IMR-90 (cell line): ENCODE measurements at regions not wholly inside any gene's neighbourhood (a gene's known extent, or its start where the extent isn't known, plus 50 kb on each side); places are given as distances from the start of the nearest gene placed in this dataset.

Experiments used
- ATAC-seq: fragments of 200-7000 bp; cut with Tn5 transposase; 2 replicates; pipeline ENCODE4 v1.9.1; 2020; ENCODE audit warnings: low read depth, mild to moderate bottlenecking, moderate library complexity
- BruUV-seq: library from RNA; stranded (reverse); fragments of 400-500 nt; replicated peaks from 2 replicates; lab custom pipeline; 2021; lab: Mats Ljungman, UMichigan
- CTCF ChIA-PET: fragments of 300-600 bp; formaldehyde crosslinking; extraction: SDS; loops from one replicate; lab custom pipeline; 2021; ENCODE audit warnings: antibody characterized with exemption; lab: Yijun Ruan, JAX
- POLR2A ChIA-PET: fragments of 300-600 bp; sonication (Branson Sonifier 250); formaldehyde crosslinking; loops from one replicate; lab custom pipeline; 2022; ENCODE audit warnings: antibody characterized with exemption; ENCODE audit not compliant: unreplicated experiment; lab: Charles Lee
- DNase-seq: peaks from one replicate; pipeline ENCODE4 v3.0.0; 2013
- H2AFZ ChIP-seq: replicated peaks from 2 replicates; pipeline ENCODE3; 2013; ENCODE audit warnings: low read length, mild to moderate bottlenecking; ENCODE audit not compliant: poor library complexity
- H2AK5ac ChIP-seq: 2 replicates; pipeline ENCODE4 v1.6.1; 2013; ENCODE audit warnings: low read depth, low read length, inconsistent platforms
- H2AK9ac ChIP-seq: replicated peaks from 2 replicates; pipeline ENCODE3; 2013; ENCODE audit warnings: mild to moderate bottlenecking, low read depth, low read length, moderate library complexity; ENCODE audit not compliant: poor library complexity
- H2BK120ac ChIP-seq: 2 replicates; pipeline ENCODE4 v1.6.1; 2013; ENCODE audit warnings: low read depth, low read length, inconsistent platforms
- H2BK15ac ChIP-seq: 3 replicates; pipeline ENCODE4 v1.6.1; 2013; ENCODE audit warnings: low read depth, low read length, inconsistent platforms
- H2BK20ac ChIP-seq: 2 replicates; pipeline ENCODE4 v1.6.1; 2013; ENCODE audit warnings: low read depth, mild to moderate bottlenecking, inconsistent platforms, low read length, moderate library complexity
- H2BK5ac ChIP-seq: 2 replicates; pipeline ENCODE4 v1.6.1; 2013; ENCODE audit warnings: mild to moderate bottlenecking, low read depth, low read length, inconsistent platforms; ENCODE audit not compliant: poor library complexity, severe bottlenecking
- H3K14ac ChIP-seq: replicated peaks from 2 replicates; pipeline ENCODE4 v1.6.1; 2013; ENCODE audit warnings: low read depth, low read length, inconsistent platforms
- H3K18ac ChIP-seq: 2 replicates; pipeline ENCODE4 v1.6.1; 2013; ENCODE audit warnings: low read depth, low read length, control low read depth
- H3K23ac ChIP-seq: 2 replicates; pipeline ENCODE4 v1.6.1; 2013; ENCODE audit warnings: low read depth, low read length, inconsistent platforms
- H3K27ac ChIP-seq: 2 replicates; pipeline ENCODE4 v1.5.1; 2013; ENCODE audit warnings: mild to moderate bottlenecking, control low read depth, low read length; ENCODE audit not compliant: insufficient read depth
- H3K27me3 ChIP-seq: 2 replicates; pipeline ENCODE4 v1.6.1; 2013; ENCODE audit warnings: low read length; ENCODE audit not compliant: control insufficient read depth, insufficient read depth
- H3K36me3 ChIP-seq: 2 replicates; pipeline ENCODE4 v1.6.1; 2013; ENCODE audit warnings: low read length, mixed read lengths; ENCODE audit not compliant: control insufficient read depth, insufficient read depth
- H3K4ac ChIP-seq: 2 replicates; pipeline ENCODE4 v1.6.1; 2013; ENCODE audit warnings: low read depth, low read length, inconsistent platforms
- H3K4me1 ChIP-seq: 2 replicates; pipeline ENCODE4 v1.6.1; 2013; ENCODE audit warnings: low read length, mixed read lengths; ENCODE audit not compliant: control insufficient read depth, insufficient read depth
- H3K4me2 ChIP-seq: 2 replicates; pipeline ENCODE4 v1.6.1; 2013; ENCODE audit warnings: low read depth, mild to moderate bottlenecking, control low read depth, low read length, moderate library complexity
- H3K4me3 ChIP-seq: 2 replicates; pipeline ENCODE4 v1.5.1; 2013; ENCODE audit warnings: low read depth, mild to moderate bottlenecking, control low read depth, low read length, moderate library complexity; ENCODE audit not compliant: insufficient read depth
- H3K56ac ChIP-seq: 2 replicates; pipeline ENCODE4 v1.6.1; 2013; ENCODE audit warnings: low read length, inconsistent platforms; ENCODE audit not compliant: insufficient read depth; ENCODE audit errors: extremely low read depth
- H3K79me1 ChIP-seq, 2 experiments: 2 replicates each; pipeline ENCODE4 v1.6.1; 2013; ENCODE audit warnings: low read length in 2 of 2, inconsistent platforms in 1 of 2, low read depth in 1 of 2
- H3K9ac ChIP-seq: 2 replicates; pipeline ENCODE4 v1.6.1; 2013; ENCODE audit warnings: low read depth, low read length, control low read depth
- H3K9me1 ChIP-seq: 2 replicates; pipeline ENCODE4 v1.6.1; 2013; ENCODE audit warnings: low read length, inconsistent platforms; ENCODE audit not compliant: insufficient read depth
- H3K9me3 ChIP-seq: 2 replicates; pipeline ENCODE4 v1.6.1; 2013; ENCODE audit warnings: low read length; ENCODE audit not compliant: control insufficient read depth, insufficient read depth
- H4K20me1 ChIP-seq: 2 replicates; pipeline ENCODE4 v1.6.1; 2013; ENCODE audit warnings: low read length, inconsistent platforms; ENCODE audit not compliant: insufficient read depth
- H4K5ac ChIP-seq: 2 replicates; pipeline ENCODE4 v1.6.1; 2013; ENCODE audit warnings: mild to moderate bottlenecking, low read depth, low read length, control low read depth
- H4K8ac ChIP-seq, 2 experiments: 2 replicates each; pipeline ENCODE4 v1.6.1; 2013; ENCODE audit warnings: low read depth in 2 of 2, low read length in 2 of 2, control low read depth in 1 of 2, inconsistent platforms in 1 of 2
- H4K91ac ChIP-seq: 2 replicates; pipeline ENCODE4 v1.6.1; 2013; ENCODE audit warnings: low read depth, low read length, inconsistent platforms; ENCODE audit not compliant: insufficient read depth
- CEBPB ChIP-seq: IDR thresholded peaks from 2 replicates; pipeline ENCODE4 v1.6.1; 2012; ENCODE audit warnings: low read depth, low read length, improper control_type of control experiment
- FOS ChIP-seq: fragments of 150-350 bp; IDR thresholded peaks from 2 replicates; pipeline ENCODE4 v1.6.1; 2016; ENCODE audit warnings: low read depth, low read length
- MAFK ChIP-seq: IDR thresholded peaks from 2 replicates; pipeline ENCODE4 v1.6.1; 2012; ENCODE audit warnings: low read depth, low read length, improper control_type of control experiment
- MAZ ChIP-seq: IDR thresholded peaks from 2 replicates; pipeline ENCODE4 v1.6.1; 2012; ENCODE audit warnings: low read depth, mild to moderate bottlenecking, low read length, improper control_type of control experiment, moderate library complexity, borderline replicate concordance
- NFE2L2 ChIP-seq: fragments of 150-350 bp; IDR thresholded peaks from 2 replicates; pipeline ENCODE4 v1.6.1; 2016; ENCODE audit warnings: low read depth, mild to moderate bottlenecking, low read length
- RFX5 ChIP-seq: IDR thresholded peaks from 2 replicates; pipeline ENCODE4 v1.8.0; 2012; ENCODE audit warnings: low read depth, mild to moderate bottlenecking, low read length, moderate library complexity
- SMC3 ChIP-seq: fragments of 150-350 bp; IDR thresholded peaks from 2 replicates; pipeline ENCODE4 v1.6.1; 2016; ENCODE audit warnings: low read depth, mild to moderate bottlenecking, antibody characterized with exemption, low read length, moderate library complexity
- WGBS, 2 experiments: methylation state at CpG; one replicate each; pipeline versions ENCODE4 v1.1.5 to v1.1.7; 2013; ENCODE audit warnings: missing lambda C conversion rate in 2 of 2; ENCODE audit not compliant: insufficient read length in 1 of 2; ENCODE audit errors: extremely low coverage in 2 of 2; 5-methylcytosine and 5-hydroxymethylcytosine counted together
- dilution Hi-C: fragments of 300-500 bp; cut with HindIII; formaldehyde crosslinking; loops from one replicate; pipeline ENCODE4 v1.14.3; 2018; ENCODE audit warnings: low sequenced_read_pairs; ENCODE audit not compliant: unreplicated experiment
- in situ Hi-C: fragments of 300-500 bp; cut with MboI; formaldehyde crosslinking; loops from 3 replicates; pipeline ENCODE4 v1.14.3; 2019; ENCODE audit warnings: low sequenced_read_pairs, inconsistent platforms, mixed read lengths
- intact Hi-C: fragments of 100-400 bp; cut with micrococcal nuclease; formaldehyde crosslinking; loops from 2 replicates; pipeline ENCODE4 v1.10.0; 2022
- TF ChIP-seq, protein P1 (sequence below): conservative IDR thresholded peaks from 2 replicates; pipeline ENCODE4 v1.5.1; 2012; ENCODE audit warnings: mild to moderate bottlenecking, low read depth, low read length, improper control_type of control experiment

DNA sequence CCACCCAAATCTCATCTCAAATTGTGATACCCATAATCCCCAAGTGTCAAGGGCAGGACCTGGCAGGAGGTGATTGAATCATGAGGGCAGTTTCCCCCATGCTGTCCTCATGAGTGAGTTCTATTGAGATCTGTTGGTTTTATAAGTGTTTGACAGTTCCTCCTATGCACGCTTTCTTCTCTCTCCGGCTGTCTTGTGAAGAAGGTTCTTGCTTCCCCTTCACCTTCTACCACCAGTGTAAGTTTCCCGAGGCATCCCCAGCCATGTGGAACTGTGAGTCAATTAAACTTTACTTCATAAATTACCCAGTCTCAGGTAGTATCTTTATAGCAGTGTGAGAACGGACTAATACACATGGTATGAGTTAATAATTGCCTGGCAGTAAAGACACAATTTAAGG lies 581.7 kb upstream of the AMOT start:
- no peak overlapping the region for H2AK9ac ChIP-seq
- POLR2A ChIA-PET, result no interaction called here
- CTCF ChIA-PET, result no interaction called here
- in situ Hi-C loops (no loop called here), intact Hi-C loops (no loop called here), dilution Hi-C loops (no loop called here)
- no peak overlapping the region for H4K8ac ChIP-seq
- no peak overlapping the region for H3K23ac ChIP-seq
- no peaks in the 10 kb centered on the region for H3K36me3 ChIP-seq
- no peak overlapping the region for H3K4me2 ChIP-seq
- no peak overlapping the region for H2BK120ac ChIP-seq
- no peak overlapping the region for H4K5ac ChIP-seq
- H3K27ac ChIP-seq, result no peak overlapping the region
- no peaks in the 10 kb centered on the region for H3K79me1 ChIP-seq
- H3K9me3 ChIP-seq, result no peaks in the 10 kb centered on the region
- H4K91ac ChIP-seq, result no peak overlapping the region
- no peak overlapping the region for H2AK5ac ChIP-seq
- no peak overlapping the region for H3K14ac ChIP-seq
- H3K9me1 ChIP-seq, result no peaks in the 10 kb centered on the region
- ATAC-seq, result no peak
- no peak for DNase-seq
- no peak overlapping the region for H3K56ac ChIP-seq
- peaks cover 1% of the 10 kb centered on the region; the same call in 1 of the 2 replicates for H3K27me3 ChIP-seq
- H2BK15ac ChIP-seq, result no peak overlapping the region
- no peak overlapping the region for H3K9ac ChIP-seq
- no peaks in the 10 kb centered on the region for H3K4me1 ChIP-seq
- H3K18ac ChIP-seq, result no peak overlapping the region
- no peak overlapping the region for H2BK20ac ChIP-seq
- no peak overlapping the region for H3K4me3 ChIP-seq
- BruUV-seq, result no TSS peak
- H2AFZ ChIP-seq, result no peak overlapping the region
- no CpG with 5 or more reads among the region's 4 CpGs for WGBS, 2 experiments
- no peaks in the 10 kb centered on the region for H4K20me1 ChIP-seq
- no peak overlapping the region for H2BK5ac ChIP-seq
- no peak overlapping the region for H3K4ac ChIP-seq
- TF ChIP-seq CEBPB (no peak), MAZ (no peak), RFX5 (no peak), SMC3 (no peak), NFE2L2 (no peak), MAFK (no peak), FOS (no peak)
- TF ChIP-seq, protein P1, sequence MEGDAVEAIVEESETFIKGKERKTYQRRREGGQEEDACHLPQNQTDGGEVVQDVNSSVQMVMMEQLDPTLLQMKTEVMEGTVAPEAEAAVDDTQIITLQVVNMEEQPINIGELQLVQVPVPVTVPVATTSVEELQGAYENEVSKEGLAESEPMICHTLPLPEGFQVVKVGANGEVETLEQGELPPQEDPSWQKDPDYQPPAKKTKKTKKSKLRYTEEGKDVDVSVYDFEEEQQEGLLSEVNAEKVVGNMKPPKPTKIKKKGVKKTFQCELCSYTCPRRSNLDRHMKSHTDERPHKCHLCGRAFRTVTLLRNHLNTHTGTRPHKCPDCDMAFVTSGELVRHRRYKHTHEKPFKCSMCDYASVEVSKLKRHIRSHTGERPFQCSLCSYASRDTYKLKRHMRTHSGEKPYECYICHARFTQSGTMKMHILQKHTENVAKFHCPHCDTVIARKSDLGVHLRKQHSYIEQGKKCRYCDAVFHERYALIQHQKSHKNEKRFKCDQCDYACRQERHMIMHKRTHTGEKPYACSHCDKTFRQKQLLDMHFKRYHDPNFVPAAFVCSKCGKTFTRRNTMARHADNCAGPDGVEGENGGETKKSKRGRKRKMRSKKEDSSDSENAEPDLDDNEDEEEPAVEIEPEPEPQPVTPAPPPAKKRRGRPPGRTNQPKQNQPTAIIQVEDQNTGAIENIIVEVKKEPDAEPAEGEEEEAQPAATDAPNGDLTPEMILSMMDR, result no peak
